GM21515 (cell line): ENCODE measurements at regions not wholly inside any gene's neighbourhood (a gene's known extent, or its start where the extent isn't known, plus 50 kb on each side); places are given as distances from the start of the nearest gene placed in this dataset.
"Not testable (repeated sequence)": the region's sequence is repeated elsewhere in the genome, so short reads cannot be mapped to it uniquely, and the experiment has no call there.

ENCODE experiments used
- ATAC-seq: cut with Tn5 transposase; IDR thresholded peaks from one replicate; pipeline ENCODE4 v1.9.1; 2021; ENCODE audit not compliant: unreplicated experiment

- no peak for ATAC-seq
Observed at GRCh38 chr1:38522915-38523567, 336.5 kb downstream of the RRAGC start.

DNA sequence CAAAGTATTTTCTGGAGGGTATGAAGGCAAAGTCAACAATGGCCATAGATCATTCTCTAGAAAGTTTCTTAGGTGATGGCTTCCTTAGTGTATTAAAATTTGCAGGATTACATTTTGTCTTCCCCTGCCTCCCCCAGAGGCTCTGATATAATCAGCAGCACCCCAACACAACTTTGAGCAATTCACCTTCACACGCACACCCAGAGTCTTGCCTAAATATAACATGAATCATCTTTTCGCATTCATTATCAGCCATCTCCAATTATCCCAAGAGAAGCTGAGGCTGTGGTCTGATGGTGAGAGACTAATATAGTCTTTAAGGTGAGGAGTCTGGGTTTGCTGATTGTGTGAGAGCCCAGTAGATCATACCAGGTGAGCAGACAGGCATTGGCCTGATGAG is 343.0 kb downstream of the RRAGC start:
- no peak for ATAC-seq

GRCh38 chr1:38512789-38513188 is 346.8 kb downstream of the RRAGC start:
- ATAC-seq = no peak

GRCh38 chr1:38512024-38512767 is 347.4 kb downstream of the RRAGC start:
- ATAC-seq = no peak

GRCh38 chr1:38508232-38508631 is 351.3 kb downstream of the RRAGC start:
- ATAC-seq = no peak

GRCh38 chr1:38507563-38507962 is 352.0 kb downstream of the RRAGC start:
- ATAC-seq = no peak

DNA sequence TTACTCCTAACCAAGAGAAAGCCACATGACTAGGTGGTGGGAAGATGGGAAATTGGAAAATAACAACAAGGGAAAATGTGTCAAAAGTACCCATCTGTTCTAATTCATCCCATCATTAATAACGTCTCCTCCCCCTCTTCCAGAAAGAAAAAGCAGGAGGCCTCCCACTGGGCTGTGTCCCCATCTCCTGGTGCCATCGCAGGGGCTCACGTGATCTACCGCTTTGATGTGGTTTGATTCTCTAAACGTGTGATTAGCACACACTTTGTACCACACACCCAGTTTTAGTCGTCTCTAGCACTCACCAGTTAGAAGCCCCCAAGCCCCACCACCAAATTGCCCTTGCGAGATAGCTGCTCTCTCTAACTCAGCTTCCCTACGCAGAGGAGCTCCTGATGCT is 353.6 kb downstream of the RRAGC start:
- no peak for ATAC-seq

DNA sequence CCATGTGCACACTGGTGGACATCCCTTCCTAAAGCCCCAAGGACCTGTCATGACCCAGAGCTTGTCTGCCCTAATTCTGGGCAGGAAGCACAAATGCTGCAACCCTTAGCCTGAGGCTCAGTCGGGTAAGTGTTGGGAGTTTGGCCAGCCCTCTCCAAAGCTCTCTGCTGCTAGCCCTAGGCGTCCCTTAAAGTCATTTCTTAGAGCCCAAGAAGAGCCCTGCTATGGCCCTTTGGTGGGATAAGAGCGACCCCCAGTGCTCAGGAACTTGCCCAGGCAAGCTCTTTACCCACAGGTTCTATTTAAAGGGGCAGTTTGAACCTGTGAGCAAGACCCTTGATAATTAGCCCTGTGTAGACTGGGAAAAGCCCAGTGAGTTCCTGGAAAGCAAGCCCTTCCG is 356.8 kb downstream of the RRAGC start:
- no peak for ATAC-seq

GRCh38 chr1:38500891-38501290 is 358.7 kb downstream of the RRAGC start:
- no peak for ATAC-seq

- ATAC-seq = no peak
Observed at GRCh38 chr1:38500352-38500751, 359.2 kb downstream of the RRAGC start.

GRCh38 chr1:38498686-38499085 is 360.9 kb downstream of the RRAGC start:
- ATAC-seq = no peak

DNA sequence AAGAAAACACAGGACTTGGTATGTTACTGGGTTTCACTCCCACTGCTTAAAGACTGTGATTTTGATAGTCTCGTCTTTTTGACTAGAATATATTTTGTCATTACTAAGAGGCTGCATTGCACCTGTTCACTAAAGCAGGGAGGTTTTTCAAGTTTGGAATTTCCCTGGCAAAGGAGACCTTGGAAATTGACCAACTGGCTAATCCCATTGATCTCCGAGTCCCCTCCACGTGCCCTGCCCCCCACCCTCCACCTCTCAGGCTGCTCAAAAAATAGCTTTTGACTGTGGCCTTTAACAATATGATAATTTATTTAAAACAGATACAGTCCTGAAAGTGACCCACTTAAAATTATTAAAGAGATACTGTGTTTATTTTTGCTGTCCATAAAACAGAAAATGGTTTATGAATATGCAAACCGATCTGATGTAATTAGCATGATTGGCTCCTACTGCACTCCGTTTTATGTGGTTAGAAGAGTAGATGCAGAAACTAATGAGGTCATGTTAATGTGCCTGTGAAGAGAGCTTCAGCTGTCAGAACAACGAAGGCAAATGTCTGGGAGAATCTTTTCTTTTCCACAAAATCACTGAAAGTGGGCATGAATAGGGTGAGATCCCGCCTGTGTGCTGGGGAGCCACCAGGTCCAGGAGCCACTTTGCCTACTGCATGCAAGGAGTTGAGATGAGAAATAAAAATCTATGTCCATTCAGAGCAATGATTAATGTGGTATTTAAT is 361.5 kb downstream of the RRAGC start:
- ATAC-seq = no peak

GRCh38 chr1:38493306-38493705 is 366.3 kb downstream of the RRAGC start:
- not testable (repeated sequence) for ATAC-seq

DNA sequence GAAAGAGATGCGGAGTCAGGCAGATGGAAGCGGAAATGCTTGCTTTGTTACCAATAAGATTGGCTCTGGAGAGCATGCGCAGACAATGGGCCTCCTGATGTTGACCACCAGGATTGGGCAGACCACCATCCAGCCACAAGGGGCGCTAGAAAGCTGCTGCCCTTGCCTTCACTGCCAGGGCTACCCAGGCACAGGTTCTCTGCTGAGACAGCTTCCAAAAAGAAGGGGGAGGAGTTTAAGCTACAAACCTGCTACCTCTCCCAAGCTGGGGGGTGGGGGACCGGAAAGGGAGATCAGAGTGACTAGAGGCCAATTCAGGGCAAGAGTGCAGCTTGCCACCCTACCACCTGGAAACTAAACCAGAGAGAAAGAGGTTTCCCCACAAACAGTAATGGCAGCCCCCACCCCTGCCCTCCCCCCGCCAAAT is 369.7 kb downstream of the RRAGC start:
- ATAC-seq = no peak

- ATAC-seq = no peak
Observed at GRCh38 chr1:38488162-38488898, 371.2 kb downstream of the RRAGC start.

- ATAC-seq = no peak
Observed at GRCh38 chr1:38487396-38487795, 372.2 kb downstream of the RRAGC start.

- ATAC-seq = no peak
Observed at GRCh38 chr1:38486085-38486484, 373.5 kb downstream of the RRAGC start.

GRCh38 chr1:38481871-38482826 is 377.4 kb downstream of the RRAGC start:
- ATAC-seq = no peak

DNA sequence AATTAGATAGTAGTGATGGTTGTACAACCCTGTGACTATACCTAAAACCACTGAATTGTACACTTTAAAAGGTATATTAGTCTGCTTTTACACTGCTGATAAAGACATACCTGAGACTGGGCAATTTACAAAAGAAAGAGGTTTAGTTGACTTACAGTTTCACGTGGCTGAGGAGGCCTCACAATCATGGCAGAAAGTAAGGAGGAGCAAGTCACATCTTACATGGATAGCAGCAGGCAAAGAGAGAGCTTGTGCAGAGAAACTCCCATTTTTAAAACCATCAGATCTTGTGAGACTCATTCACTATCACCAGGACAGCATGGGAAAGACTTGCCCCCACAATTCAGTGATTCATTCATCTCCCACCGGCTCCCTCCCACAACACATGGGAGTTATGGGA is 379.9 kb downstream of the RRAGC start:
- not testable (repeated sequence) for ATAC-seq

DNA sequence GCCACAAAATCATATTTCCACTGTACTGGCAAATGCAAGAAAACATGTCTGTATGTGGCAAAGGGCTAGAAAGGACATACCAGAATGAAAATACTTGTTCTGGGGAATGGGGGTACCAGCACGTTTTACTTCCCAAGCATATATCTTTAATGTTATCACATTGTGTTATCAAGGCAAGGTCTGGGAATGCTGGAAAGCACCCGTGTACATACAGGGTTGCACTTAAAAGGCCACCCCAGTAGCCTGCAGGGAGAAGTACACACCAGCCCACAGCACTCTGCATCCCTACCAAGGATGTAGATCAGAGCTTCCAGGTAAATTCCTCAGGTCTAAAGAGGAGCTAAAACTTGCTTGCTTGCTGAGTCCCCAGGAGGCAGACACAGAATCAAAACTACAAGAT is 381.8 kb downstream of the RRAGC start:
- ATAC-seq = no peak
